ENCODE measurements at regions not wholly inside any gene's neighbourhood (a gene's known extent, or its start where the extent isn't known, plus 50 kb on each side); places are given as distances from the start of the nearest gene placed in this dataset.

DNA sequence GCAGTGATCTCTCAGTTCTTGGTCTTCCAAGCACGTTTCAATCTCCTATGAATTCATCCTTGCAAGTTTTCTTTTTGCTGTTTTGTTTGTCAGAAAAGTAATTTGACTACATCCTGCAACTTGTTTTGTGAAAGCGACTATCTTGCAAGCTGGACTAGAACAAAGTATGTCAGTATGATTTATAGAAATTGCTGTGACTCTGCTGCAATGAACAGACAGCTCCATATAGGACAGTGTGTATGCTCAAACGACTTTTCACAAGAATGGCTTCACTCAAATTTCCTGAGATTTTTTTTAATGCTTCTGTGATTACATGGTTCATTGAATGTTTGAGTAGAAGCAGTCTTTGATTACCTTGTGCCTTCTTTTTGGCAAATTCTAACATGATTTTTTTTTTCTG, 123.5 kb upstream of the TRHDE start:
- TF ChIP-seq, protein P1, sequence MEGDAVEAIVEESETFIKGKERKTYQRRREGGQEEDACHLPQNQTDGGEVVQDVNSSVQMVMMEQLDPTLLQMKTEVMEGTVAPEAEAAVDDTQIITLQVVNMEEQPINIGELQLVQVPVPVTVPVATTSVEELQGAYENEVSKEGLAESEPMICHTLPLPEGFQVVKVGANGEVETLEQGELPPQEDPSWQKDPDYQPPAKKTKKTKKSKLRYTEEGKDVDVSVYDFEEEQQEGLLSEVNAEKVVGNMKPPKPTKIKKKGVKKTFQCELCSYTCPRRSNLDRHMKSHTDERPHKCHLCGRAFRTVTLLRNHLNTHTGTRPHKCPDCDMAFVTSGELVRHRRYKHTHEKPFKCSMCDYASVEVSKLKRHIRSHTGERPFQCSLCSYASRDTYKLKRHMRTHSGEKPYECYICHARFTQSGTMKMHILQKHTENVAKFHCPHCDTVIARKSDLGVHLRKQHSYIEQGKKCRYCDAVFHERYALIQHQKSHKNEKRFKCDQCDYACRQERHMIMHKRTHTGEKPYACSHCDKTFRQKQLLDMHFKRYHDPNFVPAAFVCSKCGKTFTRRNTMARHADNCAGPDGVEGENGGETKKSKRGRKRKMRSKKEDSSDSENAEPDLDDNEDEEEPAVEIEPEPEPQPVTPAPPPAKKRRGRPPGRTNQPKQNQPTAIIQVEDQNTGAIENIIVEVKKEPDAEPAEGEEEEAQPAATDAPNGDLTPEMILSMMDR (IDR thresholded peaks at IDR 0.05; ENCODE audit: borderline replicate concordance, extremely low read depth, insufficient read depth): no peak
- Histone ChIP-seq H3K9me3 (ENCODE audit: control insufficient read depth in 2 of 3, insufficient read depth in 1 of 3, low read length in 3 of 3) (no peaks in the 10 kb centered on the region), H3K9ac (ENCODE audit: low read length in 3 of 3) (no peak overlapping the region), H3K27ac (ENCODE audit: low read depth in 2 of 2, low read length in 2 of 2) (no peak overlapping the region), H3K4me3 (ENCODE audit: low read length in 3 of 3) (no peak overlapping the region), H3K36me3 (ENCODE audit: control insufficient read depth in 2 of 3, insufficient read depth in 3 of 3, low read length in 3 of 3) (no peaks in the 10 kb centered on the region), H3K27me3 (ENCODE audit: control insufficient read depth, insufficient read depth, low read length) (no peaks in the 10 kb centered on the region), H3K4me1 (ENCODE audit: control insufficient read depth in 2 of 3, insufficient read depth in 2 of 3, low read depth in 1 of 3, low read length in 3 of 3) (no peaks in the 10 kb centered on the region)
- peak in 1 of 5 donors; percentile 2 for DNase-seq
- intact Hi-C loops (cut with DNase I): no loop called here
- no peak for FAIRE-seq

DNA sequence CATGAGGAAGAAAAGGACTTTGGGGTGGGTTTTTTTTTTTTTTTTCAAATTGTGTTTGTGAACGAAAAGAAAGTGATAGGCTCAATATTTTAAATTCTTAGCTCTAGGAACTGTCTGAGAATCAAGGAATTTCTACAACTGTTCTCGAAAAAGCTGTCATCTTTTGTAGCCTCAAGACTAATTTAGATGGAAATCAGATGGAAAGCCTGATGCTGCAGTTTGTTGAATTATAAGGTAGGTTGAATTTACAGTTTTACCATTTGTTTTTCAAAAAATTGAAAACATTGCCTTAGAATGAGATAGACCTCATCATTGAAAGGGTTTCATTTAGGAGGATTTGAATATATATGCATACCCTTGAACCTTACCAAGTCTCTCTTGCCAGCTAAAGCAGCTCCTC, 109.3 kb upstream of the TRHDE start:
- Histone ChIP-seq H3K27ac (ENCODE audit: low read depth in 2 of 2, low read length in 2 of 2) (no peak overlapping the region), H3K9ac (ENCODE audit: low read length in 3 of 3) (no peak overlapping the region), H3K36me3 (ENCODE audit: control insufficient read depth in 2 of 3, insufficient read depth in 3 of 3, low read length in 3 of 3) (no peaks in the 10 kb centered on the region), H3K27me3 (ENCODE audit: control insufficient read depth, insufficient read depth, low read length) (no peaks in the 10 kb centered on the region), H3K9me3 (ENCODE audit: control insufficient read depth in 2 of 3, insufficient read depth in 1 of 3, low read length in 3 of 3) (peaks cover 0 to 1% (median 0%) of the 10 kb centered on the region in 3 donors), H3K4me1 (ENCODE audit: control insufficient read depth in 2 of 3, insufficient read depth in 2 of 3, low read depth in 1 of 3, low read length in 3 of 3) (no peaks in the 10 kb centered on the region), H3K4me3 (ENCODE audit: low read length in 3 of 3) (no peak overlapping the region)
- FAIRE-seq (no peak), DNase-seq (no peak)
- TF ChIP-seq, protein P1 (IDR thresholded peaks at IDR 0.05; ENCODE audit: borderline replicate concordance, extremely low read depth, insufficient read depth): no peak
- intact Hi-C loops (cut with DNase I): no loop called here

DNA sequence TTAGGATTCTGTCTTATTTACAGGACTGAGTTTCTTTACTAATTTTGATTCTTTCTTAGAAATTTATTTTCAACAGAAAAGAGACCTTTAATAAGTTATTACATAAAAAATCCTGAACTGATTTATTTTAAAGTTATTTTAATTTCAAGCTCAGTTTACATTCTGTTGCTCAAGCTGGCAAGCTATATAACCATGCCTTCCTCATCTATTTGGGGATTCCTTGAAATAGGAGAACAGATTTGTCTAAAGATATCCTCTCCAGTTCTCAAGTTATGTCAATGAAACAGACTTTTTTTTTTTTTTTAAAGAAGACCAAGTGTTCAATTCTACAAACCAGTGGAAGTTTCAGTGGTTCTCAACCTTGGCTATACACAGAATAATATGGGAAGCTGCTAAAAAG, 103.3 kb upstream of the TRHDE start:
- no peak overlapping the region for H3K27ac ChIP-seq (ENCODE audit: low read depth in 2 of 2, low read length in 2 of 2)
- DNase-seq: no peak
- no peaks in the 10 kb centered on the region for H3K27me3 ChIP-seq (ENCODE audit: control insufficient read depth, insufficient read depth, low read length)
- FAIRE-seq: no peak
- intact Hi-C loops (cut with DNase I): no loop called here
- TF ChIP-seq, protein P1 (IDR thresholded peaks at IDR 0.05; ENCODE audit: borderline replicate concordance, extremely low read depth, insufficient read depth): no peak
- H3K4me3 ChIP-seq (ENCODE audit: low read length in 3 of 3): no peak overlapping the region
- no peaks in the 10 kb centered on the region for H3K4me1 ChIP-seq (ENCODE audit: control insufficient read depth in 2 of 3, insufficient read depth in 2 of 3, low read depth in 1 of 3, low read length in 3 of 3)
- no peak overlapping the region for H3K9ac ChIP-seq (ENCODE audit: low read length in 3 of 3)
- H3K9me3 ChIP-seq (ENCODE audit: control insufficient read depth in 2 of 3, insufficient read depth in 1 of 3, low read length in 3 of 3): no peaks in the 10 kb centered on the region
- no peaks in the 10 kb centered on the region for H3K36me3 ChIP-seq (ENCODE audit: control insufficient read depth in 2 of 3, insufficient read depth in 3 of 3, low read length in 3 of 3)

DNA sequence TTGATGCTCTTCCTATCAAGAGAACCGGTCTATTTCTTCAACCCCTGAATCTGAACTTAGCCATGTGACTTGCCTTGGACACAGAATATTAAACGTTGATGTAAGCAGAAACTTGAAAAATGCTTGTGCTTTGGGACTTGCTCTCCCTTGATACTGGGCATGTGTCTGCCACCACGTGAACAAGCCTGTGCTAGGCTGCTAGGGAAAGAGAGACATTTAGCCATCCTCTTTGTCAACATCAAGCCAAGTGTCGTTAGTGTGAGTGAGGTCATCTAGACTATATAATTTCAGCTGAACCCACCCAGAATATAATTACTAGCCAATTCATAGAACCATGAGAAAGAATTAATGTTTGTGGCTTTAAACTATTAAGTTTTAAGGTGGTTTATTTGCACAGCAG, 98.2 kb upstream of the TRHDE start:
- TF ChIP-seq, protein P1 (IDR thresholded peaks at IDR 0.05; ENCODE audit: borderline replicate concordance, extremely low read depth, insufficient read depth): no peak
- Histone ChIP-seq H3K27ac (ENCODE audit: low read depth in 2 of 2, low read length in 2 of 2) (no peak overlapping the region), H3K4me1 (ENCODE audit: control insufficient read depth in 2 of 3, insufficient read depth in 2 of 3, low read depth in 1 of 3, low read length in 3 of 3) (no peaks in the 10 kb centered on the region), H3K9me3 (ENCODE audit: control insufficient read depth in 2 of 3, insufficient read depth in 1 of 3, low read length in 3 of 3) (no peaks in the 10 kb centered on the region), H3K36me3 (ENCODE audit: control insufficient read depth in 2 of 3, insufficient read depth in 3 of 3, low read length in 3 of 3) (no peaks in the 10 kb centered on the region), H3K4me3 (ENCODE audit: low read length in 3 of 3) (no peak overlapping the region), H3K27me3 (ENCODE audit: control insufficient read depth, insufficient read depth, low read length) (no peaks in the 10 kb centered on the region), H3K9ac (ENCODE audit: low read length in 3 of 3) (no peak overlapping the region)
- FAIRE-seq (no peak), DNase-seq (no peak)
- intact Hi-C loops (cut with DNase I): no loop called here
